GM19328 (cell line): ENCODE measurements at regions not wholly inside any gene's neighbourhood (a gene's known extent, or its start where the extent isn't known, plus 50 kb on each side); places are given as distances from the start of the nearest gene placed in this dataset.
"Not testable (repeated sequence)": the region's sequence is repeated elsewhere in the genome, so short reads cannot be mapped to it uniquely, and the experiment has no call there.

ENCODE experiments used
- ATAC-seq: cut with Tn5 transposase; IDR thresholded peaks from one replicate; pipeline ENCODE4 v1.9.1; 2021; ENCODE audit warnings: mild to moderate bottlenecking, moderate library complexity; ENCODE audit not compliant: unreplicated experiment

DNA sequence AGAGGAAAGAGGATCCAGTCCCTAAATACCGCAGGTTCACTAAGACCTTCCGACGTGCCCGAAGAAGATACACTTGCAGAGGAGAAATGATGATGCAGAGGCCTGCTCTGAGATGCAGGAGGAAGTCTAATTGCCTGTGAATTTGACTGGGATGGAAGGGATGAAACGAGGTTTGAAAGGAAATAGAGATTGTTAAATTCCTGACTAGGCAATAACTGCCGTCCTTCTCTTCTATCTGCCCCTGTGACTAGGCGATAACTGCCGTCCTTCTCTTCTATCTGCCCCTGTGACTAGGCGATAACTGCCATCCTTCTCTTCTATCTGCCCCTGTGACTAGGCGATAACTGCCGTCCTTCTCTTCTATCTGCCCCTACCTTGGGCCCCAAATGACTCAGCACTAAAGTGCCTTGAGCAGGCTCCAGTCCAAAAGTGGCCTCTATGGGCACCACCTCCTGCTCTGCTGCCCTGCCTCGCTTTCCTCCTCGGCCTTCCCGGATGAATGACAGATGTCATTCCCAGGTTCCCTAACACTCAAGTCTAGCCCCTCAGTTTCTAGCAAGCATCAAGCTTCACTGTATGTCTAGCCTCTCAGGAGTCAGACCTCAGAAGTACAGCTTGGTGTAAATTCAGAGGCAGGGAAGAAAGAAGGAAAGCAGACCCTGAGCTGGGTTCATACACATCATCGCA is 189.1 kb downstream of the FOXD4L6 start:
- not testable (repeated sequence) for ATAC-seq

DNA sequence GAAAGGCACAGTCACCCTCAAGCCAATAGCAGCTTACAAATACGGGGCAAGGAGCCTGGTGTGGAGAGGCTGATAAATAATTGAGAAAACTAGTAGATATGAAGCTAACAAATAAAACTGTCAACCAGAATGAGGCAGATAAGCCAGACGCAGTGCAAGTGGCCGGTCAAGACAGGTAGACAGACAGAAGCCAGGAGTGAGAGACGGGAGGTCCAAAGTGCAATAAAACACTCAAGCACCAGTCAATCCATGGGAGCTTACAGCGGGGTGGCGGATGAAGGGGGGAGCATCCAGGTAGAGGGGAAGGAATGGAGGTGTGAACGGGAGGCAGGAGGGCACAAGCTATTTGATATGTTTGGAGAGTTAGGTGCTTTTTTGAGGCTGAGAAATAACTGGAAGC is 193.1 kb downstream of the FOXD4L6 start:
- ATAC-seq, result no peak

DNA sequence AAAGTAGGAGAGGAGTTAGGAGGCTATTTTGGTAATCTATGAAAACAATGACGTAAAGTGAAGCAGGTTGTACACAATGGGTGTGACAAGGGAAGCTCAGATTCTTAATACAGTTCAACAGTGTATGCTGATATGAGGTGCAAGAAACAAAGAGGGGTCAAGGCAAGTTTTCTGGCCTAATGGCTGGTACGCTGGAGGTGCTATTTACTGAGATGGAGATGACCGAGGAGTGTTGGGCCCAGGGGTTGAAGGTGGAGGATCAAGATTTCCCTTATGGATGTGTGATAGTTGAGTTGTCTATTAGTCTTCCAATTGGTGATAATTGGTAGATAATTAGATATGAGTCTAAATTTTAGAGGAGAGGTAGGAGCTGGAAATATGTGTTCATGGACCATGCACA is 194.0 kb downstream of the FOXD4L6 start:
- not testable (repeated sequence) for ATAC-seq

DNA sequence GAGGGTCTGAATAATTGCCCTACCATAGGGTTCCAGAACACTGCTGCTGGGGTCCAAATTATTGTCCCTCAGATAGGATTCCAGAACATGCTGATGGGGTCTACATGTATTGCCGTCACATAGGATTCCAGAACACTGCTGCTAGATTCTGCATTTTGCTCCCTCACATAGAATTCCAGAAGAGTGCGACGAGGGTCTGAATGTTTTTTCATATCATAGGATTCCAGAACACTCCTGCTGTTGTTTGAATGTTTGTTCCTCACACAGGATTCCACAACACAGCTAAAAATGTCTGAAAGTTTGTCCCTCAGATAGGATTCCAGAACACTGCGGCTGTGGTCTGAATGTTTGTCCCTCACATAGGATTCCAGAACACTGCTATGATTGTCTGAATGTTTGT is 198.1 kb downstream of the FOXD4L6 start:
- ATAC-seq, result not testable (repeated sequence)

DNA sequence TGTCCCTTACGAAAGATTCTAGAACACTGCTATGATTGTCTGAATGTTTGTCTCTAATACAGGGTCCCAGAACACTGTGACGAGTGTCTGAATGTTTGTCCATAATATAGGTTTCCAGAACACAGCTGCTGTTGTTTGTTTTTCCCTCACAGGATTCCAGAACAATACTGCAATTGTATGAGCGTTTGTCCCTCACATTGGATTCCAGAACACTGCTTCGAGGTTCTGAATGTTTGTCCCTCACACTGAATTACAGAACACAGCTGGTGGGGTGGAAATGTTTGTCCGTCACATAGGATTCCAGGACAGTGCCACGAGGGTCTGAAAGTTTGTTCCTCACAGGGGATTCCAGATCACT is 199.0 kb downstream of the FOXD4L6 start:
- ATAC-seq, result not testable (repeated sequence)

DNA sequence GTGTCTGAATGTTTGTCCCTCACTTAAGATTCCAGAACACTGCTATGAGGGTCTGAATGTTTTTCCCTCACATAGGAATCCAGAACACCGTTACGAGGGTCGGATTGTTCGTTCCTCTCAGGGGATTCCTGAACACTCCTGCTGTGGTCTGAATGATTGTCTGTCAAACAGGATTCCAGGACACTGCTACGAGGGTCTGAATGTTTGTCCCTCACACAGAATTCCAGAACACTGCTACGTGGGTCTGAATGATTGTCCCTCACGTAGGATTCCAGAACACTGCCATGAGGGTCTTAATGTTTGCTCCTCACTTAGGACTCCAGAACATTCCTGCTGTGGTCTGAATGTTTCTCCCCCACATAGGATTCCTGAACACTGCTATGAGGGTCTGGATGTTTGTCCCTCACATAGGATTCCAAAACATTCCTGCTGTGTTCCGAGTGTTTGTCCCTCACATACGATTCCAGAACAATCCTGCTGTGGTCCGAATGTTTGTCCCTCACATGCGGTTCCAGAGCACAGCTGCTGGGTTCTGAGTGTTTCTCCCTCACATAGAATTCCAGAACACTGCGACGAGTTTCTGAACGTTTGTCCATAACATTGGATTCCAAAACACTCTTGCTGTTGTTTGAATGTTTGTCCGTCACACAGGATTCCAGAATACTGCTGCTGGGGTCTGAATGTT is 199.5 kb downstream of the FOXD4L6 start:
- ATAC-seq, result no peak

DNA sequence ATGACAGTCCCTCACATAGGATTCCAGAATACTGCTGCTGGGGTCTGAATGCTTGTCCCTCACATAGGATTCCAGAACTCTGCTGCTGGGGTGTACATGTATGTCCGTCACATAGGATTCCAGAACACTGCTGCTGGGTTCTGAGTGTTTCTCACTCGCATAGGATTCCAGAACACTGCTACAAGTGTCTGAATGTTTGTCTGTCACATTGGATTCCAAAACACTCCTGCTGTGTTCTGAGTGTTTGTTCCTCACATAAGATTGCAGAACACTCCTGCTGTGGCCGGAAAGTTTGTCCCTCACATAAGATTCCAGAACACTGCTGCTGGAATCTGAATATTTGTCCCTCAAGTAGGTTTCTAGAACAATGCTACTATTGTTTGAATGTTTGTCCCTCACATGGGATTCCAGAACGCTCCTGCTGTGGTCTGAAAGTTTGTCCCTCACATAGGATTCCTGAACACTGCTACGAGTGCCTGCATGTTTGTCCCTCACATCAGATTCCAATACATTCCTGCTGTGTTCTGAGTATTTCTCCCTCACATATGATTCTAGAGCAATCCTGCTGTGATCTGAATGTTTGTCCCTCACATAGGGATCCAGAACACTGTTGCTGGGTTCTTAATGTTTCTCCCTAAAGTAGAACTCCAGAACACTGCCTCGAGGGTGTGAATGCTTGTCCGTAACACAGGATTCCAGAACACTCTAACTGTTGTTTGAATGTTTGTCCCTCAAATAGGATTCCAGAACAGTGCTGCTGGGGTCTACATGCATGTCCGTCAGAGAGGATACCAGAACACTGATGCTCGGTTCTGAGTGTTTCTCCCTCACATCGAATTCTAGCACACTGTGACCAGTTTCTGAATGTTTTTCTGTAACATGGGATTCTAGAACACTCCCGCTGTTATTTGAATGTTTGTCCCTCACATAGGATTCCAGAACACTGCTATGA is 200.4 kb downstream of the FOXD4L6 start:
- ATAC-seq, result no peak

DNA sequence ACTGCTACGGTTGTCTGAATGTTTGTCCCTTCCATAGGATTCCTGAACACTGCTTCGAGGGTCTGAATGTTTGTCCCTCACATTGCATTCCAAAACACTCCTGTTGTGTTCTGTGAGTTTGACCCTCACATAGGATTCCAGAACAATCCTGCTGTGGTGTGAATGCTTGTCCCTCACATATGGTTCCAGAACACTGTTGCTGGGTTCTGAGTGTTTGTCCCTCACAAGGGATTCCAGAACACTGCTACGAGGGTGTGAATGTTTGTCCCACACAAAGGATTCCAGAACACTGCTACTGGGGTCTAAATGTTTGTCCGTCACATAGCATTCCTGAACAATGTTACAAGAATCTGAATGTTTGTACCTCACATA is 201.2 kb downstream of the FOXD4L6 start:
- ATAC-seq, result no peak

DNA sequence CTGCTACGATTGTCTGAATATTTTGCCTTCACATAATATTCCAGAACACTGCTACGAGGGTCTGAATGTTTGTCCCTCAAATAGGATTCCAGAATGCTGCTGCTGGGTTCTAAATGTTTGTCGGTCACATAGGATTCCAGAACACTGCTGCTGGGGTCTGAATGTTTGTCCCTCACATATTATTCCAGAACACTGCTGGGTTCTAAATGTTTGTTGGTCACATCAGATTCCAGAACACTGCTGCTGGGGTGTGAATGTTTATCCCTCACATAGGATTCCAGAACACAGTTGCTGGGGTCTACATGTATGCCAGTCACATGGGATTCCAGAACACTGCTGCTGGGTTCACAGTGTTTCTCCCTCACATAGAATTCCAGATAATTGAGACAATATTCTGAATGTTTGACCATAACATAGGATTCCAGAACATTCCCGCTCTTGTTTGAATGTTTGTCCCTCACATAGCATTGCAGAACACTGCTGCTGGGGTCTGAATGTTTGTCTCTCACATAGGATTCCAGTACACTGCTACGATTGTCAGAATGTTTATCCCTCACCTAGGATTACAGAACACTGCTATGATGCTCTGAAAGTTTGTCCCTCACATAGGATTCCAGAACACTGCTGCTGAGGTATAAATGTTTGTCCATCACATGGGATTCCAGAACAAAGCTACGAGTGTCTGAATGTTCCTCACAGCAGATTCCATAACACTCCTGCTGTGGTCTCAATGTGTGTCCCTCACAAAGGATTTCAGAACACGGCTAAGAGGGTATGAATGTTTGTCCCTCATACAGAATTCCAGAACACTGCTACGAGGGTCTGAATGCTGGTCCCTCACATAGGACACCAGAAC is 201.8 kb downstream of the FOXD4L6 start:
- no peak for ATAC-seq

DNA sequence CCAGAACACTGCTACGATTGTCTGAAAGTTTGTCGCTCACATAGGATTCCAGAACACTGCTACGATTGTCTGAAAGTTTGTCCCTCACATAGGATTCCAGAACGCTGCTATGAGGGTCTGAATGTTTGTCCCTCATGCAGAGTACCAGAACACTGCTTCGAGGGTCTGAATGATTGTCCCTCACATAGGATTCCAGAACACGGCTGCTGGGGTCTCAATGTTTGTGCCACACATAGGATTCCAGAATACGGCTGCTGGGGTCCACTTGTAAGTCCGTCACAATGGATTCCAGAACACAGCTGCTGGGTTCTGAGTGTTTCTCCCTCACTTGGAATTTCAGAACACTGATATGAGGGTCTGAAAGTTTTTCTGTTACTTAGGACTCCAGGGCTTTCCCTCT is 203.3 kb downstream of the FOXD4L6 start:
- ATAC-seq, result no peak

DNA sequence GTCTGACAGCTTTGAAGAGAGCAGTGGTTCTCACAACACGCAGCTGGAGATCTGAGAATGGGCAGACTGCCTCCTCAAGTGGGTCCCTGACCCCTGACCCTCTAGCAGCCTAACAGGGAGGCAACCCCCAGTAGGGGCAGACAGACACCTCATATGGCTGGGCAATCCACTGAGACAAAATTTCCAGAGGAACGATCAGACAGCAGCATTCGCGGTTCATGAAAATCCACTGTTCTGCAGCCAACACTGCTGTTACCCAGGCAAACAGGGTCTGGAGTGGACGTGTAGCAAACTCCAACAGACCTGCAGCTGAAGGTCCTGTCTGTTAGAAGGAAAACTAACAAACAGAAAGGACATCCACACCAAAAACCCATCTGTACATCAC is 212.1 kb downstream of the FOXD4L6 start:
- ATAC-seq, result not testable (repeated sequence)

DNA sequence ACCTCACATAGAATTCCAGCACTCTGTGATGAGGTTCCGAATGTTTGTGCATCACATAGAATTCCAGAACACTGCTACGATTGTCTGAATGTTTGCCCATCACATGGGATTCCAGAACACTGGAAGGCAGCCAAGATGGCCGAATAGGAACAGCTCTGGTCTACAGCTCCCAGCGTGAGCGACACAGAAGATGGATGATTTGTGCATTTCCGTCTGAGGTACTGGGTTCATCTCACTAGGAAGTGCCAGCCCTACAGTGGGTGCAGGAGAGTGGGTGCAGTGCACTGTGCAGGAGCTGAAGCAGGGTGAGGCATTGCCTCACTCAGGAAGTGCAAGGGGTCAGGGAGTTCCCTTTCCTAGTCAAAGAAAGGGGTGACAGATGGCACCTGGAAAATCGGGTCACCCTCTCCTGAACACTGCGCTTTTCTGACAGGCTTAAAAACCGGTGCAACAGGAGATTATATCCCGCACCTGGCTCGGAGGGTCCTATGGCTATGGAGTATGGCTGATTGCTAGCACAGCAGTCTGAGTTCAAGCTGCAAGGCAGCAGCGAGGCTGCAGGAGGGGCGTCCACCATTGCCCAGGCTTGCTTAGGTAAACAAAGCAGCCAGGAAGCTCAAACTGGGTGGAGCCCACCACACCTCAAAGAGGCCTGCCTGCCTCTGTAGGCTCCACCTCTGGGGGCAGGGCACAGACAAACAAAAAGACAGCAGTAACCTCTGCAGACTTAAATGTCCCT is 212.7 kb downstream of the FOXD4L6 start:
- not testable (repeated sequence) for ATAC-seq

DNA sequence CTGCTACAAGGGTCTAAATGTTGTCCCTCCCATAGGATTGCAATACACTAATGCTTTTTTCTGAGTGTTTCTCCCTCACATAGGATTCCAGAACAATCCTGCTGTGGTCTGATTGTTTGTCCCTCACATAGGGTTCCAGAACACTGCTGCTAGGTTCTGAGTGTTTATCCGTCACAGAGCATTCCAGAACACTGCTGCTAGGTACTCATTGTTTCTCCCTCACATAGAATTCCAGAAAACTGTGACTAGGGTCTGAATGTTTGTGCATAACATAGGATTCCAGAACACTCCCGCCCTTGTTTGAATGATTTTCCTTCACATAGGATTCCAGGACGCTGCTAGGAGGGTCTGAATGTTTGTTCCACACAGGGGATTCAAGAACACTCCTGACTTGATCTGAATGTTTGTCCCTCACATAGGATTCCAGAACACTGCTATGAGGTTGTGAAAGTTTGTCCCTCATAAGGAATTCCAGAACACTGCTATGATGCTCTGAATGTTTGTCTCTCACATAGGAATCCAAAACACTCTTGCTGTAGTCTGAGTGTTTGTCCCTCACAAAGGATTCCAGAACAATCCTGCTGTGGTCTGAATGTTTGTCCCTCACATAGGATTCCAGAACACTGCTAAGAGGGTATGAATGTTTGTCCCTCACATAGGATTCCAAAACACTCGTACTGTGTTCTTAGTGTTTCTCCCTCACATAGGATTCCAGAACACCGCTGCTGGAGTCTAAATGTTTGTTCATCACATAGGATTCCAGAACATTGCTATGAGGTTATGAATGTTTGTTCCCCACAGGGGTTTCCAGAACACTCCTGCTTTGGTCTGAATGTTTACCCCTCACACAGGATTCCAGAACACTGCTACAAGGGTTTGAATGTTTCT is 213.5 kb downstream of the FOXD4L6 start:
- ATAC-seq, result no peak

DNA sequence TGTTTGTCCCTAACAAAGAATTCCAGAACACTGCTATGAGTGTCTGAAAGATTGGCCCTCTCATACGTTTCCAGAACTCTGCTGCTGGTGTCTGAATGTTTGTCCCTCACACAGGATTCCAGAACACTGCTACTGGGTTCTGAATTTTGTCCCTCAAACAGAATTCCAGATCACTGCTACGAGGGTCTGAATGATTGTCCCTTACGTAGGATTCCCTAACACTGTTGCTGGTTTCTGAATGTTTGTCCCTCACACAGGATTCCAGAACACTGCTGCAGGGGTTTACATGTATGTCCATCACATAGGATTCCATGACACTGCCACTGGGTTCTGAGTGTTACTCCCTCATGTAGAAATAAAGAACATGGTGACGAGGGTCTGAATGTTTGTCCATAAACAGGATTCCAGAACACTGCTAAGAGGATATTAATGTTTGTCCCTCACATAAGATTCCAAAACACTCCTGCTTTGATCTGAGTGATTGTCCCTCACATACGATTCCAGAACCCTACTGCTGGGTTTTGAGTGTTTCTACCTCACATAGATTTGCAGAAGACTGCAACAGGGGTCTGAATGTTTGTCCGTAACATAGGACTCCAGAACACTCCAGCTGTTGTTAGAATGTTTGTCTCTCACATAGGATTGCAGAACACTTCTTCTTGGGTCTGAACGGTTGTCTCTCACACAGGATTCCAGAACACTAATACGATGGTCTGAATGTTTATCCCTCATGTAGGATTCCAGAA is 214.4 kb downstream of the FOXD4L6 start:
- no peak for ATAC-seq

DNA sequence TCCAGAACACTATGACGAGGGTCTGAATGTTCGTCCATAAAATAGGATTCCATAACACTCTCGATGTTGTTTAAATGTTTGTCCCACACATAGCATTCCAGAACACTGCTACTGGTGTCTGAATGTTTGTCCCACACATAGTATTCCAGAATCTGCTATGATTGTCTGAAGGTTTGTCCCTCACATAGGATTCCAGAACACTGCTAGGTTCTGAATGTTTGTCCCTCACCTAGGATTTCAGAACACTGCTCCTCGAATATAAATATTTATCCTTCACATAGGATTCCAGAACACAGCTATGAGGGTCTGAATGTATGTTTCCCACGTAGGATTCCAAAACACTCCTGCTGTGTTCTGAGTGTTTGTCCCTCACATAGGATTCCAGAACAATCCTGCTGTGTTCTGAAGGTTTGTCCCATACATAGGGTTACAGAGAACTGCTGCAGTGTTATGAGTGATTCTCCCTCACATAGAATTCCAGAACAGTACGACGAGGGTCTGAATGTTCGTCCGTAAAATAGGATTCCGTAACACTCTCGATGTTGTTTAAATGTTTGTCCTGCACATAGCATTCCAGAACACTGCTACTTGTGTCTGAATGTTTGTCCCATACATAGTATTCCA is 215.3 kb downstream of the FOXD4L6 start:
- ATAC-seq, result no peak

DNA sequence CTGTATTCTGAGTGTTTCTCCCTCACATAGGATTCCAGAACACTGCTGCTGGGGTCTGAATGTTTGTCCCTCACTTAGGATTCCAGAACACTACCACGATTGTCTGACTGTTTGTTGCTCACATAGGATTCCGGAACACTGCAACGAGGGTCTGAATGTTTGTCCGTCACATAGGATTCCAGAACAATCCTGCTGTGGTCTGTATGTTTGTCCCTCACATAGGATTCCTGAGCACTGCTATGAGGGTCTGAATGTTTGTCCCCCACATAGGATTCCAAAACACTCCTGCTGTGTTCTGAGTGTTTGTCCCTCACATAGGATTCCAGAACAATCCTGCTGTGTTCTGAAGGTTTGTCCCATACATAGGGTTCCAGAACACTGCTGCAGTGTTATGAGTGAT is 215.8 kb downstream of the FOXD4L6 start:
- not testable (repeated sequence) for ATAC-seq

DNA sequence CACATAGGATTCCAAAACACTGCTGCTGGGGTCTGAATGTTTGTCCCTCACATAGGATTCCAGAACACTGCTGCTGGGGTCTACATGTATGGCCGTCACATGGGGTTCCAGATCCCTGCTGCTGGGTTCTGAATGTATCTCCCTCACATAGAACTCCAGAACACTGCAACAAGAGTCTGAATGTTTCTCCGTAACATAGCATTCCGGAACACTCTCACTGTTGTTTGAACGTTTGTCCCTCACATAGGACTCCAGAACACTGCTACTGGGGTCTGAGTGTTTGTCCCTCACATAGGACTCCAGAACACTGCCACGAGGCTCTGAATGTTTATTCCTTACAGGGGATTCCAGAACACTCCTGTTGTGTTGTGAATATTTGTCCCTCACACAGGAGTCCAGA is 216.8 kb downstream of the FOXD4L6 start:
- no peak for ATAC-seq

DNA sequence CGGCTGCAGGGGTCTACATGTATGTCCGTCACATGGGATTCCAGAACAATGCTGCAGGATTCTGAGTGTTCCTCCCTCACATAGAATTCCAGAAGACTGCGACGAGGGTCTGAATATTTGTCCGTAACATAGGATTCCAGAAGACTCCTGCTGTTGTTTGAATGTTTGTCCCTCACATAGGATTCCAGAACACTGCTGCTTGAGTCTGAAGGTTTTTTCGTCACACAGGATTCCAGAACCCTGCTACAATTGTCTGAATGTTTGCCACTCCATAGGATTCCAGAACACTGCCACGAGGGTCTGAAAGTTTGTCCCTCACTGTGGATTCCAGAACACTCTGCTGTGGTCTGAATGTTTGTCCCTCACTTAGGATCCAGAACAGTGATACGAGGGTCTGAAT is 217.5 kb downstream of the FOXD4L6 start:
- not testable (repeated sequence) for ATAC-seq
